Neuronal stem cell (in vitro differentiated cells): ENCODE measurements at regions not wholly inside any gene's neighbourhood (a gene's known extent, or its start where the extent isn't known, plus 50 kb on each side); places are given as distances from the start of the nearest gene placed in this dataset.

ENCODE experiments used
- DNase-seq: peaks from one replicate; pipeline ENCODE4 v3.0.0-alpha.2; 2013; ENCODE audit warnings: low spot score
- H2AFZ ChIP-seq: one replicate; pipeline ENCODE4 v1.6.1; 2013; ENCODE audit warnings: mild to moderate bottlenecking, low read length, inconsistent platforms
- H2AK5ac ChIP-seq: 2 replicates; pipeline ENCODE4 v1.6.1; 2013; ENCODE audit warnings: low read depth, mild to moderate bottlenecking, inconsistent platforms, low read length, moderate library complexity, mixed read lengths
- H2BK120ac ChIP-seq: 2 replicates; pipeline ENCODE4 v1.6.1; 2013; ENCODE audit warnings: low read depth, mild to moderate bottlenecking, inconsistent platforms, low read length, moderate library complexity, mixed read lengths
- H2BK12ac ChIP-seq: one replicate; pipeline ENCODE4 v1.6.1; 2013; ENCODE audit warnings: low read length, inconsistent platforms
- H2BK15ac ChIP-seq: 2 replicates; pipeline ENCODE4 v1.6.1; 2013; ENCODE audit warnings: mild to moderate bottlenecking, low read length, inconsistent platforms, mixed read lengths
- H2BK5ac ChIP-seq: one replicate; pipeline ENCODE4 v1.6.1; 2013; ENCODE audit warnings: inconsistent platforms, mild to moderate bottlenecking, low read length, moderate library complexity
- H3K14ac ChIP-seq: one replicate; pipeline ENCODE4 v1.6.1; 2013; ENCODE audit warnings: low read length, inconsistent platforms
- H3K18ac ChIP-seq: 2 replicates; pipeline ENCODE4 v1.6.1; 2013; ENCODE audit warnings: low read length, inconsistent platforms
- H3K23ac ChIP-seq: 2 replicates; pipeline ENCODE4 v1.6.1; 2013; ENCODE audit warnings: low read depth, mild to moderate bottlenecking, mixed read lengths, low read length, inconsistent platforms; ENCODE audit not compliant: poor library complexity
- H3K27ac ChIP-seq: replicated peaks from 3 replicates; pipeline ENCODE4 v1.5.1; 2013; ENCODE audit warnings: low read length, inconsistent platforms
- H3K27me3 ChIP-seq, 3 experiments: 2 replicates each; pipeline ENCODE4 v1.6.1; 2013; ENCODE audit warnings: low read length in 3 of 3, mild to moderate bottlenecking in 2 of 3, inconsistent platforms in 1 of 3, low read depth in 1 of 3, mixed read lengths in 1 of 3, moderate library complexity in 1 of 3; ENCODE audit not compliant: control insufficient read depth in 3 of 3, insufficient read depth in 3 of 3
- H3K36me3 ChIP-seq, 2 donors: replicated peaks in 1 of 2; 2 replicates each; pipeline ENCODE4 v1.6.1; 2013; ENCODE audit warnings: low read length in 2 of 2; ENCODE audit not compliant: control insufficient read depth in 2 of 2, insufficient read depth in 2 of 2
- H3K4ac ChIP-seq: 2 replicates; pipeline ENCODE4 v1.6.1; 2013; ENCODE audit warnings: inconsistent platforms, mild to moderate bottlenecking, low read length, moderate library complexity
- H3K4me1 ChIP-seq, 2 donors: 1 replicate in 1 of 2; 2 replicates in 1 of 2; pipeline ENCODE4 v1.6.1; 2013; ENCODE audit warnings: low read length in 2 of 2, low read depth in 1 of 2; ENCODE audit not compliant: control insufficient read depth in 2 of 2, insufficient read depth in 1 of 2
- H3K4me2 ChIP-seq: one replicate; pipeline ENCODE4 v1.6.1; 2013; ENCODE audit warnings: mild to moderate bottlenecking, low read length, inconsistent platforms; ENCODE audit not compliant: insufficient read depth, poor library complexity, severe bottlenecking
- H3K4me3 ChIP-seq, 2 donors: 2 replicates each; pipeline ENCODE4 v1.5.1; 2013; ENCODE audit warnings: low read length in 2 of 2, mild to moderate bottlenecking in 2 of 2, inconsistent platforms in 1 of 2, moderate library complexity in 1 of 2
- H3K79me1 ChIP-seq: one replicate; pipeline ENCODE4 v1.6.1; 2013; ENCODE audit warnings: low read depth, mild to moderate bottlenecking, inconsistent platforms, low read length, moderate library complexity
- H3K9ac ChIP-seq: one replicate; pipeline ENCODE4 v1.6.1; 2013; ENCODE audit warnings: mild to moderate bottlenecking, low read depth, low read length, inconsistent platforms; ENCODE audit not compliant: poor library complexity
- H3K9me3 ChIP-seq, 2 donors: replicated peaks in 1 of 2; 2 replicates each; pipeline versions ENCODE3 to v1.6.1; 2013; ENCODE audit warnings: low read length in 2 of 2, mild to moderate bottlenecking in 2 of 2, inconsistent platforms in 1 of 2, low read depth in 1 of 2, mixed read lengths in 1 of 2, moderate library complexity in 1 of 2; ENCODE audit not compliant: control insufficient read depth in 2 of 2, insufficient read depth in 1 of 2
- H4K8ac ChIP-seq: one replicate; pipeline ENCODE4 v1.6.1; 2013; ENCODE audit warnings: low read depth, mild to moderate bottlenecking, inconsistent platforms, low read length, moderate library complexity
- H4K91ac ChIP-seq: one replicate; pipeline ENCODE4 v1.6.1; 2013; ENCODE audit warnings: low read length, low read depth, mild to moderate bottlenecking, inconsistent platforms; ENCODE audit not compliant: poor library complexity
- WGBS, 2 donors: extraction: QIAGEN DNeasy Blood & Tissue Kit; methylation state at CpG; one replicate each; pipeline ENCODE4 v1.1.7; 2013; ENCODE audit warnings: missing lambda C conversion rate in 2 of 2, mixed read lengths in 1 of 2; ENCODE audit not compliant: insufficient read length in 2 of 2, insufficient replicate concordance in 1 of 2; ENCODE audit errors: extremely low coverage in 2 of 2; 5-methylcytosine and 5-hydroxymethylcytosine counted together

- WGBS, 2 donors, result no CpG with 5 or more reads among the region's 6 CpGs
- no peak for DNase-seq
- no peak overlapping the region for H3K27ac ChIP-seq
- no peak overlapping the region for H3K4me2 ChIP-seq
- no peak overlapping the region for H2BK12ac ChIP-seq
- no peak overlapping the region for H3K18ac ChIP-seq
- no peak overlapping the region for H2BK15ac ChIP-seq
- H3K4ac ChIP-seq, result no peak overlapping the region
- H4K8ac ChIP-seq, result no peak overlapping the region
- no peaks in the 10 kb centered on the region for H3K79me1 ChIP-seq
- H3K4me3 ChIP-seq, result no peak overlapping the region
- H3K4me1 ChIP-seq, result peaks cover 0 to 2% of the 10 kb centered on the region in 2 donors
- no peak overlapping the region for H3K23ac ChIP-seq
- H3K9ac ChIP-seq, result no peak overlapping the region
- no peak overlapping the region for H4K91ac ChIP-seq
- H3K27me3 ChIP-seq, result no peaks in the 10 kb centered on the region
- no peak overlapping the region for H2BK5ac ChIP-seq
- H3K36me3 ChIP-seq, result no peaks in the 10 kb centered on the region
- H2BK120ac ChIP-seq, result no peak overlapping the region
- no peak overlapping the region for H2AFZ ChIP-seq
- H3K14ac ChIP-seq, result no peak overlapping the region
- peaks cover 0 to under 1% of the 10 kb centered on the region in 2 donors for H3K9me3 ChIP-seq
- no peak overlapping the region for H2AK5ac ChIP-seq
Measured at GRCh38 chr5:107235167-107235566, 435.6 kb downstream of the EFNA5 start.

DNA sequence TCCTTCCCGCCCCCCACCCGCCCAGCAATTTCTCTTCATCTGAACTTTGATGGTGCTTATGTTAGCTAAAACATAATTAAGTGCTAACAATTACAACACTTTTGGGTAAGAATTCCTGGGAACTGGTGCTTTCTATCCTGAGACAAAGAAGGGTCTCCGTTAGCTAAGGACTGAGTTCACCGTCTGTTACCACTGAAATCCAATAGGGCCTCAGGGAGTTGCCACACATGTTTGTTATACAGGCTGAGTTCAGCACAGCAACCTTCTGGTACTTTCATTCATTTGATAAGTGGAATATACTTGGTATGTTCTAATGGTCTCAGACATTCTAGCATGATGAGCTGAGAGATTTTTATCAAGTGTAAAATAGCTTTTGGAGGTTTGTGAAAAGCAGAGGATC is 437.9 kb downstream of the EFNA5 start:
- Histone ChIP-seq H3K27me3 (no peaks in the 10 kb centered on the region), H3K14ac (no peak overlapping the region), H2BK5ac (no peak overlapping the region), H4K91ac (no peak overlapping the region), H2BK15ac (no peak overlapping the region), H3K4me2 (no peak overlapping the region), H3K79me1 (no peaks in the 10 kb centered on the region), H2AFZ (no peak overlapping the region), H3K9ac (no peak overlapping the region), H3K9me3 (no peaks in the 10 kb centered on the region), H2BK120ac (no peak overlapping the region), H3K4me1 (peaks cover 0 to 3% of the 10 kb centered on the region in 2 donors), H2AK5ac (no peak overlapping the region), H3K27ac (no peak overlapping the region), H3K18ac (no peak overlapping the region), H3K36me3 (no peaks in the 10 kb centered on the region), H3K4ac (no peak overlapping the region), H4K8ac (no peak overlapping the region), H3K4me3 (no peak overlapping the region), H2BK12ac (no peak overlapping the region), H3K23ac (no peak overlapping the region)
- WGBS, 2 donors, result no CpG with 5 or more reads among the region's 4 CpGs
- DNase-seq, result no peak

GRCh38 chr5:107232293-107232692 is 438.4 kb downstream of the EFNA5 start:
- Histone ChIP-seq H3K18ac (no peak overlapping the region), H3K4ac (no peak overlapping the region), H4K8ac (no peak overlapping the region), H3K23ac (no peak overlapping the region), H2BK5ac (no peak overlapping the region), H3K36me3 (no peaks in the 10 kb centered on the region), H3K4me2 (no peak overlapping the region), H2BK120ac (no peak overlapping the region), H2BK12ac (no peak overlapping the region), H3K4me3 (no peak overlapping the region), H3K14ac (no peak overlapping the region), H4K91ac (no peak overlapping the region), H3K4me1 (peaks cover 0 to 3% of the 10 kb centered on the region in 2 donors), H3K27me3 (no peaks in the 10 kb centered on the region), H2BK15ac (no peak overlapping the region), H2AFZ (no peak overlapping the region), H2AK5ac (no peak overlapping the region), H3K9ac (no peak overlapping the region), H3K9me3 (no peaks in the 10 kb centered on the region), H3K27ac (no peak overlapping the region), H3K79me1 (no peaks in the 10 kb centered on the region)
- DNase-seq, result no peak
- no CpG with 5 or more reads among the region's 1 CpG for WGBS, 2 donors

- H2BK12ac ChIP-seq, result no peak overlapping the region
- no peak overlapping the region for H3K4me3 ChIP-seq
- no peak overlapping the region for H4K8ac ChIP-seq
- no CpG with 5 or more reads among the region's 1 CpG for WGBS, 2 donors
- no peak overlapping the region for H2BK5ac ChIP-seq
- H2AK5ac ChIP-seq, result no peak overlapping the region
- H3K79me1 ChIP-seq, result no peaks in the 10 kb centered on the region
- H3K14ac ChIP-seq, result no peak overlapping the region
- DNase-seq, result no peak
- H2BK120ac ChIP-seq, result no peak overlapping the region
- no peak overlapping the region for H3K4ac ChIP-seq
- H4K91ac ChIP-seq, result no peak overlapping the region
- no peak overlapping the region for H2BK15ac ChIP-seq
- H3K9ac ChIP-seq, result no peak overlapping the region
- H2AFZ ChIP-seq, result no peak overlapping the region
- no peaks in the 10 kb centered on the region for H3K9me3 ChIP-seq
- no peaks in the 10 kb centered on the region for H3K36me3 ChIP-seq
- no peak overlapping the region for H3K4me2 ChIP-seq
- no peak overlapping the region for H3K18ac ChIP-seq
- H3K27me3 ChIP-seq, result no peaks in the 10 kb centered on the region
- no peak overlapping the region for H3K27ac ChIP-seq
- H3K23ac ChIP-seq, result no peak overlapping the region
- peaks cover 0 to 3% of the 10 kb centered on the region in 2 donors for H3K4me1 ChIP-seq
Measured at GRCh38 chr5:107231191-107231590, 439.5 kb downstream of the EFNA5 start.
